IMR-90 (cell line): ENCODE measurements at regions not wholly inside any gene's neighbourhood (a gene's known extent, or its start where the extent isn't known, plus 50 kb on each side); places are given as distances from the start of the nearest gene placed in this dataset.

Experiments used
- ATAC-seq: fragments of 200-7000 bp; cut with Tn5 transposase; 2 replicates; pipeline ENCODE4 v1.9.1; 2020; ENCODE audit warnings: low read depth, mild to moderate bottlenecking, moderate library complexity
- BruUV-seq: library from RNA; stranded (reverse); fragments of 400-500 nt; replicated peaks from 2 replicates; lab custom pipeline; 2021; lab: Mats Ljungman, UMichigan
- CTCF ChIA-PET: fragments of 300-600 bp; formaldehyde crosslinking; extraction: SDS; loops from one replicate; lab custom pipeline; 2021; ENCODE audit warnings: antibody characterized with exemption; lab: Yijun Ruan, JAX
- POLR2A ChIA-PET: fragments of 300-600 bp; sonication (Branson Sonifier 250); formaldehyde crosslinking; loops from one replicate; lab custom pipeline; 2022; ENCODE audit warnings: antibody characterized with exemption; ENCODE audit not compliant: unreplicated experiment; lab: Charles Lee
- DNase-seq: peaks from one replicate; pipeline ENCODE4 v3.0.0; 2013
- H2AFZ ChIP-seq: replicated peaks from 2 replicates; pipeline ENCODE3; 2013; ENCODE audit warnings: low read length, mild to moderate bottlenecking; ENCODE audit not compliant: poor library complexity
- H2AK5ac ChIP-seq: 2 replicates; pipeline ENCODE4 v1.6.1; 2013; ENCODE audit warnings: low read depth, low read length, inconsistent platforms
- H2AK9ac ChIP-seq: replicated peaks from 2 replicates; pipeline ENCODE3; 2013; ENCODE audit warnings: mild to moderate bottlenecking, low read depth, low read length, moderate library complexity; ENCODE audit not compliant: poor library complexity
- H2BK120ac ChIP-seq: 2 replicates; pipeline ENCODE4 v1.6.1; 2013; ENCODE audit warnings: low read depth, low read length, inconsistent platforms
- H2BK15ac ChIP-seq: 3 replicates; pipeline ENCODE4 v1.6.1; 2013; ENCODE audit warnings: low read depth, low read length, inconsistent platforms
- H2BK20ac ChIP-seq: 2 replicates; pipeline ENCODE4 v1.6.1; 2013; ENCODE audit warnings: low read depth, mild to moderate bottlenecking, inconsistent platforms, low read length, moderate library complexity
- H2BK5ac ChIP-seq: 2 replicates; pipeline ENCODE4 v1.6.1; 2013; ENCODE audit warnings: mild to moderate bottlenecking, low read depth, low read length, inconsistent platforms; ENCODE audit not compliant: poor library complexity, severe bottlenecking
- H3K14ac ChIP-seq: replicated peaks from 2 replicates; pipeline ENCODE4 v1.6.1; 2013; ENCODE audit warnings: low read depth, low read length, inconsistent platforms
- H3K18ac ChIP-seq: 2 replicates; pipeline ENCODE4 v1.6.1; 2013; ENCODE audit warnings: low read depth, low read length, control low read depth
- H3K23ac ChIP-seq: 2 replicates; pipeline ENCODE4 v1.6.1; 2013; ENCODE audit warnings: low read depth, low read length, inconsistent platforms
- H3K27ac ChIP-seq: 2 replicates; pipeline ENCODE4 v1.5.1; 2013; ENCODE audit warnings: mild to moderate bottlenecking, control low read depth, low read length; ENCODE audit not compliant: insufficient read depth
- H3K27me3 ChIP-seq: 2 replicates; pipeline ENCODE4 v1.6.1; 2013; ENCODE audit warnings: low read length; ENCODE audit not compliant: control insufficient read depth, insufficient read depth
- H3K36me3 ChIP-seq: 2 replicates; pipeline ENCODE4 v1.6.1; 2013; ENCODE audit warnings: low read length, mixed read lengths; ENCODE audit not compliant: control insufficient read depth, insufficient read depth
- H3K4ac ChIP-seq: 2 replicates; pipeline ENCODE4 v1.6.1; 2013; ENCODE audit warnings: low read depth, low read length, inconsistent platforms
- H3K4me1 ChIP-seq: 2 replicates; pipeline ENCODE4 v1.6.1; 2013; ENCODE audit warnings: low read length, mixed read lengths; ENCODE audit not compliant: control insufficient read depth, insufficient read depth
- H3K4me2 ChIP-seq: 2 replicates; pipeline ENCODE4 v1.6.1; 2013; ENCODE audit warnings: low read depth, mild to moderate bottlenecking, control low read depth, low read length, moderate library complexity
- H3K4me3 ChIP-seq: 2 replicates; pipeline ENCODE4 v1.5.1; 2013; ENCODE audit warnings: low read depth, mild to moderate bottlenecking, control low read depth, low read length, moderate library complexity; ENCODE audit not compliant: insufficient read depth
- H3K56ac ChIP-seq: 2 replicates; pipeline ENCODE4 v1.6.1; 2013; ENCODE audit warnings: low read length, inconsistent platforms; ENCODE audit not compliant: insufficient read depth; ENCODE audit errors: extremely low read depth
- H3K79me1 ChIP-seq, 2 experiments: 2 replicates each; pipeline ENCODE4 v1.6.1; 2013; ENCODE audit warnings: low read length in 2 of 2, inconsistent platforms in 1 of 2, low read depth in 1 of 2
- H3K9ac ChIP-seq: 2 replicates; pipeline ENCODE4 v1.6.1; 2013; ENCODE audit warnings: low read depth, low read length, control low read depth
- H3K9me1 ChIP-seq: 2 replicates; pipeline ENCODE4 v1.6.1; 2013; ENCODE audit warnings: low read length, inconsistent platforms; ENCODE audit not compliant: insufficient read depth
- H3K9me3 ChIP-seq: 2 replicates; pipeline ENCODE4 v1.6.1; 2013; ENCODE audit warnings: low read length; ENCODE audit not compliant: control insufficient read depth, insufficient read depth
- H4K20me1 ChIP-seq: 2 replicates; pipeline ENCODE4 v1.6.1; 2013; ENCODE audit warnings: low read length, inconsistent platforms; ENCODE audit not compliant: insufficient read depth
- H4K5ac ChIP-seq: 2 replicates; pipeline ENCODE4 v1.6.1; 2013; ENCODE audit warnings: mild to moderate bottlenecking, low read depth, low read length, control low read depth
- H4K8ac ChIP-seq, 2 experiments: 2 replicates each; pipeline ENCODE4 v1.6.1; 2013; ENCODE audit warnings: low read depth in 2 of 2, low read length in 2 of 2, control low read depth in 1 of 2, inconsistent platforms in 1 of 2
- H4K91ac ChIP-seq: 2 replicates; pipeline ENCODE4 v1.6.1; 2013; ENCODE audit warnings: low read depth, low read length, inconsistent platforms; ENCODE audit not compliant: insufficient read depth
- RCOR1 ChIP-seq: IDR thresholded peaks from 2 replicates; pipeline ENCODE4 v1.6.1; 2012; ENCODE audit warnings: mild to moderate bottlenecking, low read length, improper control_type of control experiment; ENCODE audit not compliant: insufficient replicate concordance
- RFX5 ChIP-seq: IDR thresholded peaks from 2 replicates; pipeline ENCODE4 v1.8.0; 2012; ENCODE audit warnings: low read depth, mild to moderate bottlenecking, low read length, moderate library complexity
- SMC3 ChIP-seq: fragments of 150-350 bp; IDR thresholded peaks from 2 replicates; pipeline ENCODE4 v1.6.1; 2016; ENCODE audit warnings: low read depth, mild to moderate bottlenecking, antibody characterized with exemption, low read length, moderate library complexity
- WGBS, 2 experiments: methylation state at CpG; one replicate each; pipeline versions ENCODE4 v1.1.5 to v1.1.7; 2013; ENCODE audit warnings: missing lambda C conversion rate in 2 of 2; ENCODE audit not compliant: insufficient read length in 1 of 2; ENCODE audit errors: extremely low coverage in 2 of 2; 5-methylcytosine and 5-hydroxymethylcytosine counted together
- dilution Hi-C: fragments of 300-500 bp; cut with HindIII; formaldehyde crosslinking; loops from one replicate; pipeline ENCODE4 v1.14.3; 2018; ENCODE audit warnings: low sequenced_read_pairs; ENCODE audit not compliant: unreplicated experiment
- in situ Hi-C: fragments of 300-500 bp; cut with MboI; formaldehyde crosslinking; loops from 3 replicates; pipeline ENCODE4 v1.14.3; 2019; ENCODE audit warnings: low sequenced_read_pairs, inconsistent platforms, mixed read lengths
- intact Hi-C: fragments of 100-400 bp; cut with micrococcal nuclease; formaldehyde crosslinking; loops from 2 replicates; pipeline ENCODE4 v1.10.0; 2022

DNA sequence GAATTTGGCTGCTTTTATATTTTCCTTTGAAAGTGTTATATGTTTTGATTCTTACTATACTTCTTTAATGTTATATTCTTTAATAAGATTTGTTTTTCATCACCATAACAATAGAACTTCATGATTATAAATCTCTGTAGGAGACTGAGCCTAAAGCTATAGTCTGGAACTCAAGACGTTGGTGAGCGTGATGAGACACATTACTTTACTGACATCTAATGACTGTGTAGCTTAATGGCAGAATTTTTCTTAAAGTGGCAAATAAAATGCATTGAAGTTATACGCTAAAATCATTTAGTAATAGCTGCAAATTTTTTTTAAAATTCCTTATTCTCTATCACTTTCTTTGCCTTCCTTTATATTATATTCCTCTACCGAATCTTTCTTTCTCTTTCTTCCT lies 56.1 kb upstream of the HAO2 start:
- Histone ChIP-seq H3K9me3 (no peaks in the 10 kb centered on the region), H3K23ac (no peak overlapping the region), H2BK20ac (no peak overlapping the region), H4K5ac (no peak overlapping the region), H3K36me3 (no peaks in the 10 kb centered on the region), H4K20me1 (no peaks in the 10 kb centered on the region), H3K4me2 (no peak overlapping the region), H2BK5ac (no peak overlapping the region), H3K79me1 (no peaks in the 10 kb centered on the region), H3K4me1 (no peaks in the 10 kb centered on the region), H2AK5ac (no peak overlapping the region), H2BK120ac (no peak overlapping the region), H3K27me3 (peaks cover 1% of the 10 kb centered on the region; the same call in 1 of the 2 replicates), H3K56ac (no peak overlapping the region), H3K9me1 (no peaks in the 10 kb centered on the region), H3K14ac (no peak overlapping the region), H4K91ac (no peak overlapping the region), H4K8ac (no peak overlapping the region), H3K9ac (no peak overlapping the region), H3K4me3 (no peak overlapping the region), H2BK15ac (no peak overlapping the region), H2AFZ (no peak overlapping the region), H3K27ac (no peak overlapping the region), H3K18ac (no peak overlapping the region), H2AK9ac (no peak overlapping the region), H3K4ac (no peak overlapping the region)
- POLR2A ChIA-PET = no interaction called here
- in situ Hi-C loops (no loop called here), dilution Hi-C loops (no loop called here), intact Hi-C loops (no loop called here)
- no CpG with 5 or more reads among the region's 4 CpGs for WGBS, 2 experiments
- no peak for ATAC-seq
- no TSS peak for BruUV-seq
- CTCF ChIA-PET = no interaction called here
- no peak for DNase-seq
- TF ChIP-seq RFX5 = no peak
- no peak for TF ChIP-seq SMC3
- no peak for TF ChIP-seq RCOR1
